Omental fat pad (tissue), 3 donors: ENCODE measurements at regions not wholly inside any gene's neighbourhood (a gene's known extent, or its start where the extent isn't known, plus 50 kb on each side); places are given as distances from the start of the nearest gene placed in this dataset.

Experiments
- ATAC-seq: fragments of 150-250 bp; one replicate; pipeline ENCODE4 v1.9.1; 2016; ENCODE audit warnings: mild to moderate bottlenecking, moderate library complexity; ENCODE audit not compliant: low FRiP score
- DNase-seq: peaks from one replicate; pipeline ENCODE4 v3.0.0-alpha.2; 2019; ENCODE audit warnings: low spot score
- TF ChIP-seq, protein P1 (sequence below), 3 donors: fragments of 450-650 bp; IDR thresholded peaks; one replicate each; pipeline ENCODE4 v1.5.1; 2016 to 2017; ENCODE audit warnings: antibody characterized with exemption in 3 of 3, mild to moderate bottlenecking in 3 of 3, moderate library complexity in 2 of 3

DNA sequence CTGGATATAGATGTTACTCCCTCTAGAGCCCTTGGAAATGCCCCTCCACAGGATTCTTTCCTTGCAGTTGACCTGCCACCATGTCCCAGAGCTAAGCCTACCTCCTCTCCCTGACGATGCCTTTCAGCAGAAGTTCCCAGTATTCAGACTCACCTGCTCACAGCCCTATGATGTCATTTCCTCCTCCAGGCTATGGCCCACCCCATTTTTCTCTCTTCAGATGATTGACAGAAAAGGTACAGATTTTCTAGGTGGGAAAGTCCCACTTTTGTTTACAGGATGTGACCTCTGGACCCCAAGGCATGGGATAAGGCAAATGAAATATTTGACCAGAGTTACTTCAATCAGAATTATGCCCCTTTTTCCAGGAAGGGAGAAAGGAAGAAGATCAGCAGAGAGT is 280.2 kb upstream of the PHYHIPL start:
- TF ChIP-seq, protein P1, sequence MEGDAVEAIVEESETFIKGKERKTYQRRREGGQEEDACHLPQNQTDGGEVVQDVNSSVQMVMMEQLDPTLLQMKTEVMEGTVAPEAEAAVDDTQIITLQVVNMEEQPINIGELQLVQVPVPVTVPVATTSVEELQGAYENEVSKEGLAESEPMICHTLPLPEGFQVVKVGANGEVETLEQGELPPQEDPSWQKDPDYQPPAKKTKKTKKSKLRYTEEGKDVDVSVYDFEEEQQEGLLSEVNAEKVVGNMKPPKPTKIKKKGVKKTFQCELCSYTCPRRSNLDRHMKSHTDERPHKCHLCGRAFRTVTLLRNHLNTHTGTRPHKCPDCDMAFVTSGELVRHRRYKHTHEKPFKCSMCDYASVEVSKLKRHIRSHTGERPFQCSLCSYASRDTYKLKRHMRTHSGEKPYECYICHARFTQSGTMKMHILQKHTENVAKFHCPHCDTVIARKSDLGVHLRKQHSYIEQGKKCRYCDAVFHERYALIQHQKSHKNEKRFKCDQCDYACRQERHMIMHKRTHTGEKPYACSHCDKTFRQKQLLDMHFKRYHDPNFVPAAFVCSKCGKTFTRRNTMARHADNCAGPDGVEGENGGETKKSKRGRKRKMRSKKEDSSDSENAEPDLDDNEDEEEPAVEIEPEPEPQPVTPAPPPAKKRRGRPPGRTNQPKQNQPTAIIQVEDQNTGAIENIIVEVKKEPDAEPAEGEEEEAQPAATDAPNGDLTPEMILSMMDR (IDR thresholded peaks at IDR 0.05) = no peak
- DNase-seq = no peak
- no peak for ATAC-seq

DNA sequence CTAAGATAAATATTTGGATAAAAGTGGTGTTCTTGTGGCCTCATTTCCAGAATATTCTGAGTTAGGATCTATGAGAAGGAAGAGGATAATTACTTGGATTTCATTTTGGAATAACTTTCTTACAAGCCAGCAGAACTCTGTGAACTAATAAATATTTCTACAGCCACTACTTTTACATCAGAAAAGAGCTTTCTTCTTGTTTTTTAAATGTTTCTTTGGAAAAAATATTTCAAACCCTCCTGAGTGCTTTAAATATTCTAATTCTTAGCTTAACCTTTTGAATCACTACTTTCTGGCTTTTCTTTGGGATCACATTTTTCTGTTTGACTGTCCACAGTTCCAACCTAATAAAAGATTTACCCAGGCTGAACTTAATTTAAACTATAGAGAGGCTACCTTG is 279.2 kb upstream of the PHYHIPL start:
- no peak for DNase-seq
- no peak for ATAC-seq
- TF ChIP-seq, protein P1 (IDR thresholded peaks at IDR 0.05) = no peak

DNA sequence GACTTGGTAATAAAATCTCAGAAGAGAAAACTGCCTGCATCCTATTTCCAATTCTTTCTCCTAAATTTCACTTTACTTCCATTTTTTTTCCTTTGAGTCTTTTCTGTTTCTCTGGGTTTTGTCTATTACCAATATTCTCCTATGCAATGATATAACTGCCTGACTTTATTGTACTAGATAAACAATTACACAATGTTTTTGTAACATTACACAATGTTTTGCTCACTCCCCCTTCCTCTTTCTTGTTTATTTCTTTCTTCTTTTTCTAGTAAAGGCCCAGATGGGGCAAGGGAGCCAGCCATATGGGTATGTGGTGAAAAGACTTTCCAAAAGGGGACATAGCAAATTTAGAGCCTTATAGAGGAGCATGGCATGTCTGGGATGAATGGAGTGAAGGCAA is 278.7 kb upstream of the PHYHIPL start:
- ATAC-seq (no peak), DNase-seq (no peak)
- TF ChIP-seq, protein P1 (IDR thresholded peaks at IDR 0.05) = no peak

DNA sequence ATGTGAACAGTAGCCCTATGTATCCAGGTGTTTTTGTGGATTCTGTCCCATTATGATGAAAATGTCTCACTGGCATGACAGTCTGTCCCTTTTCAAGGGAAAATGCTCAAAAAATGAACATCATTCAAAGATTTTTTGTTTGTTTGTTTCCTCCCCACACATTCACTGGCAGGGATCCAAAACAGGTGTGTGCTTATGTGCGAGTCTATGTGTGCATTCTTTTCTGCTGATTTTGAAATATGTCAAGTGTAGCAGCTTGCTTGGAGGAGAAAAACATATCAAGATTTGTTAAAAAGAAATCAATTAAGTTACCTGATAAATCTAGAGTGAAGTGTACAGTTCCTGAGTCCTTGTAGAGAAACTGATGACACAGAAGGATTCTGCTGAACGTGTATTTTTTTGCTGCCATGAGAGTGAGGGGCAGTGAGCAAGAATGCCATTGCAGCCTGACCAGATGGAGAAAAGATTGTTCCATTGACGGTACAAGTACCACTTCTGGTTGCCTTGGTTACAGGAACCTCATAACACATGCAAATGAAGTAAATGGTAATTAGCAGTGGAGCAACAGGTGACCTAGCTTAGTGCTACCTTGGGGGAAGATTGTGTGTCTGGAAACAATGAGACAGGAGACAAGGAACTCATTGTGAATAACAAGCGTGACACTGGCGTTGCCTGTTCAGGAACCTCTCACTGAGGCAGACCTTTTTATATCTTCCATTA is 277.4 kb upstream of the PHYHIPL start:
- DNase-seq (no peak), ATAC-seq (no peak)
- TF ChIP-seq, protein P1 (IDR thresholded peaks at IDR 0.05) = no peak

DNA sequence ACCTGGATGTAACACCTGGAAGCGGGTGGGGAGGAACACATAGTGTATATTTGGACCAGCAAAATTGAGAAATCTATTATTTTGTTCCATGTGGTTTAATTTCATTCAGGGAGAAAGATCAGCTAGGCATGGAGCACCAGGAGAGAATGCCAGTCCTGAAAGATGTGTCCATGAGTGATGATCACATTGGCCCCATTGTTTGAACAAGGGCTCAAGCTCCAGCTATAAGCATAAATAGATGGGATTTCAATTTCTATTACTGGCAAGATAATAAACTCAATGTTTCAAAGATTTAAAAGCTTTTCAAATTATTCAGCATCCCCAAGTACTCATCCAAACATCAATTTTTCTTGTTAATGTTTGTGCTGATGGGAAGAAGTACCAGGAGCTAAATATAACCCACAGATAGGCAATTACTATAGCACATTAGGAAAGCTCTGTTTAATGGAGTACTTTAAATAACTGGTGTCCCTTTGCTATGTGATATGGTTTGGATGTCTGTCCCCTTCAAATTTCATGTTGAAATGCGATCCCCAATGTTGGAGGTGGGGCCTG is 275.3 kb upstream of the PHYHIPL start:
- DNase-seq (no peak), ATAC-seq (no peak)
- TF ChIP-seq, protein P1 (IDR thresholded peaks at IDR 0.05) = no peak

DNA sequence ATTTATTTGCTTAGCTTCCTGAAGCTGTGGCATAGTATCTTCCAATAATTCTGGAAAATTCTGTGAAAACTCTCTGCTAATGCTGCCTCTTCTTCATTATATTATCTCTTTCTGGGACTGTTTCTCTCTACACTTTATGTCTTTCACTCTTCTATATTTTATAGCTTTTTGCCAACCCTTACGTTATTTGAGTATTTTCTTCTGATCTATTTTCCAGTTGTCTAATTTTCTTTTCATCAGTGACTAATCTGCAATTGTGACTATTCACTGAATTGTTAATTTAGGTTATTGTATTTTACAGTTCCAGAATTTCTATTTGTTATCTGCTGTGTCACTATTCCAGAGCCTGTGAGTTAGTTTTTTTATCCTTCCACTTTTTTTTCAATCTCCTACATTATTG is 273.4 kb upstream of the PHYHIPL start:
- DNase-seq = no peak
- TF ChIP-seq, protein P1 (IDR thresholded peaks at IDR 0.05) = no peak
- no peak for ATAC-seq

DNA sequence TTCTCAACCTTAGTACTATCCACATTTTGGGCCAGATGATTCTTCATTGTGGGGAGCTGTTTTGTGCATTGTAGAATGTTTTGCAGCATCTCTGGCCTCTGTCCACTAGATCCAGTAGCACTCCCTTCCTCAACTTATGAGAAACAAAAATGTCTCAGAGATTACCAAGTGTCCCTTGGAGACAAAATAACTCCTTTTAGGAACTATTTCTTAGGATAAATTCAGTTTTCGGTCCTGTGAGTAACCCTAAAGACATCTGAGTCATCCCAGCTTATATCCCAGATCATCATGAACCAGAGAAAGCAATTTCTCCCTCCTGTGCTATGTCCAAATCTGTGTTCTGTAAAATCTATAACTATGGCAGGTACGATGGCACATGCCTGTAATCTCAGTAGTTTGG is 266.6 kb upstream of the PHYHIPL start:
- DNase-seq (no peak), ATAC-seq (no peak)
- TF ChIP-seq, protein P1 (IDR thresholded peaks at IDR 0.05) = no peak
